NCI-H69 (cell line): ENCODE measurements at regions not wholly inside any gene's neighbourhood (a gene's known extent, or its start where the extent isn't known, plus 50 kb on each side); places are given as distances from the start of the nearest gene placed in this dataset.
A peak's percentile ranks its signal among the peaks of the same experiment; 100 is the strongest.

Experiments used
- DNase-seq: peaks from one replicate; lab custom pipeline; 2025; lab: John Stamatoyannopoulos, UW

DNA sequence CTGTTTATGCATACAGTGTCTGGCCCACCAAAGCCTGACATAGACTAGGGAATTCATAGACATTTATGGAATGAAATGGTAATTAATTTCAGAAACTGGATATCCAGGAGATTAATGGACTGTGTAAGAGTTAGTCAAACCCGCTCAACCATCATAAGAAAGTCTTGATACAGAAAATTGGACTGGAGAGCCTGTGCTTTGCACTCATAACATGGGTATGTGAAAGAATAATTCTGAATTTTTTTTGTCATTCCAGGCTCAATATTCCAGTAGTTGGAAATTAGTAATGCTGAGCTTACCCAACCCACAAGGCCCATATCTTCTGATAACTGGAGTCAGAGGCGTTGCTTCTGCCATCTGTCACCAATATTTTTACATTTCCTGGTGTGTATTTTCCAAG, 799.7 kb upstream of the IGFBP3 start:
- DNase-seq, result no peak

DNA sequence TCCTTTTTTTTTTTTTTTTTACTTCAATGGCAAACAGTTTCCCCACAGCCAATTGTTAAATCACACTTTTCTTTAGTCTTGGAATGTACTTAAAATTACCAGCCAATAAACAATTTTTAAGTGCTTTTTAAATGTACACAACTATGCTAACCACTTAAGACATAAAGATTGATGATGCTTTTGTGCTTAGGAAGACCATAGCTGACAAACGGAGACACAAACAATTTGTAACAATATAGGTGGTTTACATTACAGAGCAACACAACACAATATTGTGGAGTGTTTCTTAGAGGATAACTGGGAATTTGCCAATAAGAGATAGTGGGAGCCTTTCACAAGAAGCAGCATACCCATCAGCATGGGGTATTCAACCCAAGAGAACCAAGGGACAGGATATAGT, 798.5 kb upstream of the IGFBP3 start:
- no peak for DNase-seq

DNA sequence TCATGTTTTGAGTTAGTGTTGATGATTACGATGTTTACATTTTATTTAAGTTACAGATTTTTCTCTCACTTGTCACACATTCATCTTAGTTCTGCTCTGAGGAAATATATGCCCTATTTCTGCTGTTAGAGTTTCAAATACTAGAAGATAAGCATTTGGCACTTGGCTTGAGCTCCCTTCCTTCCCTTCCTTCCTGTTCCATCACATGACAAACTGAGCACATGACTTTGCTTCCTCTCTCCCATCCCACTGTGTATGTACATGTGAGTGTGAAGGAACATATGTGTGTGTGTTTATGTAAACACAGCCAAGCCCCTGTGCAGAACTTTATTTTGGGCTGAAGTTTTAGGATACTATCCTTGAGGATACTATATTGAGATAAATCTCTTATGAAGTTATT, 795.9 kb upstream of the IGFBP3 start:
- DNase-seq, result no peak

DNA sequence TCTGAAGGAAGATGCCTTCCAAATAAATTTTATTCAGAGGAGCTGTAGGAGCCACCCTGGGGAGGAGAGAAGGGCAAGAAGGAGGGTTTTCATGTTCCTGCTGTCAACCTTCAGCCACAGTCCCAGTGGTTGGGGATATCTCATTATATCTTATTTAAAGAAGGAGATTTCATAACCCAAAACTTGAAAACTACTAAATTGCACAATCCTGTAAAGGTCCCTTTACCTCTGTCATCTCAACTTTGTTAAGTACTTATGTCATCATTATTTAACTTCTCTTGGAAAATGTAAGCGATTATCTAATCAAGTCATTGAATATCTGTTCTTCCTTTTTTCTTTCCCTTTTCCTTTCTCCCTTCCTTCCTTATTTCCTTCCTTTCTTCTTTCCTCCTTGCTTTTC, 794.5 kb upstream of the IGFBP3 start:
- no peak for DNase-seq

DNA sequence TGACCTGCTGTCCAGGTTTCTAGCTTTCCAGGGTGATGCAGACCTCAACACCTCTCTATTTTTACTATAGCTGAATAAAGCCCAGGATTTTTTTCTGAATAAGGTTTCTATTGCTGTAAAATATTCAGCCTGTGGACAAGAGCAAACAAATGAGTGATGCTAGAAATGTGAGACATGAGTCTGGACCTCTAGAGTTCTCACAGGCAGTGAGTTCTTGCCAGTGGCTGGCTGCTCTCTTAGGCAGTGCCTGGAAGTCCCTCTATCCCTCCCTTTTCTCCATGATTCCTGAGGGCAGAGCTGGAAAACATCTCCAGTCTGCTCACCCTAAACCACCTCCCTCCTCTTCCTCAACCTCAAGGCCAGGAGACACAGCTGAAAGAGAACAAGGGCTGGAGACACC, 793.8 kb upstream of the IGFBP3 start:
- DNase-seq, result no peak

DNA sequence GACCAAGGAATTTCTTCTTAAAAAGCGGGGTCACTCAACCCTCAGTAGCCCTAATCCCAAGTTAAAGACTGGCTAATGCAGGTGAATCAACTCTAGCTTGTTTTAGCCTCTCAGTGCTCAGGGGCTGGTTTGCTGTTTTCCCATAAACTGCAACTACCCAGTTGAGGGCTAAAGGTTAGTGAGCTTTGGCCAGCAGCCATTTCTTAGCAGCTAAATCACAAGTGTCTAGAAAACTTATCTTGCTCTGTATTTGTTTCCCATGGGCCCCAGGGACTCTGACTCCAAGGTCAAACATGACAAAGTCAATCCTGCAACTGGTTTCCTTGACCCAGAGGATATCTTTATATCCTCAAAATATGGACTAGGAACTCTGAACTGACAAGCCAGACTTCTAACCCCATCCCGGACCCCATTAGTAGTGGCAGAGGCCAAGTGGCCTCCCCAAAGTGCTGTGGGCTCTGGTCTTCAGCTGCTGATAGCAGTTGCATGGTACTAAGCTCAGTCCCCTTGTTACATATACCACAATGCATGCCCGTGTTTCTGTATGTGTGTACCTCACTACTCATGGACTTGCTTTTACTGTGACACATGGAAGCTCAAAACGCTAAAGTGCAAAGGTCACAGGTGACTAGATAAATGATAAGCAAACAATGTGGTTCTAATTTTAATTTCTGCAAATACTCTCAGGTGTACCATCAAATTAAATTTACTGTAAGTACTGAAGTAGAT, 793.0 kb upstream of the IGFBP3 start:
- DNase-seq, result no peak

DNA sequence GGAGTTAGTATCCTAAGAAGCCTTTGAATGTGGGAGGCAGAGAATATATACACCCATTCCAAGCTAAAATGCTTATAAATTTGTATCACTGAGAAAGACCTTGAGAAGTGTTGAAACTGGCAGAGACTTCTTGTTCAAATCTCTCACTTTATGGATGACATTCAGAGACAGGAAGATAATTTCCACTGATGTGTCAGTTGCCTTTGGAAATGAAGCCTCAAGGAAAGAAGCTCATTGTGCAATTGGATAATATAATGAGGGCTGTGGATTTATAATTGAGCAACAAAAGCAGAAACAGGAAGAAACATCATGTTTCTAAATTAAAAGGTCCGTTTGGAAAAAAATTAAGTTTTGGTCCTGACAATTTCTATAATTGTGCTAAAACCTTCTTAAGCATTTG, 789.9 kb upstream of the IGFBP3 start:
- no peak for DNase-seq

DNA sequence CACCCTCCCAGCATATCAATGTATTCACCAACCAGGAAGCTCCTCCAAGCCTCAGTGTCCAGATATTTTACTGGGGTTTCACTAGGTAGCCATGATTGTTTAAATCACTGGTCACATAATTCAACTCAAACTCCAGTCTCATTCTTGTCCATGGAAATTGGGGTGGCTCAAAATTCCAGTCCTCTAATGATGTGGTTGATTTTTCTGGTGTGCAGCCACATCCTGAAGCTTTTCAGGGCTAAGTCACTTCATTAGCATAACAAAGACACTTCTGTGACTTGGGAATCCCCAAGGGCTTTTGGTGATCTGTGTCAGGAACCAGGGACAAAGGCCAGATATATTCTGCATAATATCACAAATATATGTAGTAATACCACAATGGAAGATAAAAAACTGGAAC, 786.9 kb upstream of the IGFBP3 start:
- DNase-seq, result peak; percentile 1

DNA sequence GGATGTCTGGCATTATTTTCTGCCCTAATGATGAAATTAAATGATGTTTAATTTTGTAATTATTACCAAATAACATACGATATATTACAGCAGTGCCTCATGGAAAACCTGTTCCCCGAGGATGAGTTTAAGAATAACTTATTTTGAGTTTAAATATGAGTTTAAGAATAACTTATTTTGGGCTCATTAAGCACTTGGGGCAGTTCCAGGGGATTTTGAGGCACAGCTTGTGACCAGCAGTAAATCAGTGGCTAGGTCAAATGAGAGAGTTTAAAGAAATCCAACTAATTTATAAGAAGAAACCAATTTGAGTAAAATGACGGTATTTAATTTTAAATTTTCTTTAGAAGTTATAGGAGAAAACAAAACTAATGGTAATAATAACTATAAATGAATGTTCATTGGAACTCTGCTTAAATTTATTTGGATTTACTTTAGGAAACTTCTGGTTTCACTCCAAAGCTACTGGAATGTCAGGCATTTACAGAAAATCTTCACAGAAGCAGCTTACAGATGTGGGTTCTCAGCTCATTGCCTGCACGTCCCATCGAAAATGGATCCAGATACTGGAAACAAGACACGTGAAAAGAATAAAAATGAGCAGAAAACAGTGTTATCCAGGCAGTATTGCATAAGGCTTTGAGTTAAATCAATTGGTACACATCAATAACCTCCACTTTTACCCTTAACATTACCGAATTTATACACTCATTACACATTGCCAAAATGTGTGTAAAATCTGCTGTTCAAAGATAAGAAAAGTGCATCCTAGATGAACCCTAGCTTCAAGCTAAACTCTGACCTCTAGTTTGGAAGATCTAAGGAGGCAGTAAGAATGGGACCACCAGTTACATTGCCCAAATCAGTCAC, 784.5 kb upstream of the IGFBP3 start:
- no peak for DNase-seq

DNA sequence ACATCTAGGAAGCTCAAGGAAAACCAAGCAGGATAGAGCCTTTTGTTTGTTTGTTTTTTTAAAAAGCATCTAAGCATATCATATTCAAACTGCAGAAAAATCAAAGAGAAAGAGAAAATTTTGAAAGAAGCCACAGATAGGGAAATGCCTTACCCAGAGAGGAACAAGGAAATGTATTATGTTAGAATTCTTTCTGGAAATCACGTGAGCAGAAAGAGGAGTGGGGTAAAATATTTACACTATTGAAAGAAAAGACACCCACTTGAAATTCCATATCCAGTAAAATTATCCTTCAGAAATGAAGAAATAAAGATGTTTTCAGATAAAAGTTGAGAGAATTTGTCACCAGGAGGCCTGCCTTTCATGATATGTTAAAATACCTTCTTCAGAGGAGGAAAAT, 775.7 kb upstream of the IGFBP3 start:
- no peak for DNase-seq

DNA sequence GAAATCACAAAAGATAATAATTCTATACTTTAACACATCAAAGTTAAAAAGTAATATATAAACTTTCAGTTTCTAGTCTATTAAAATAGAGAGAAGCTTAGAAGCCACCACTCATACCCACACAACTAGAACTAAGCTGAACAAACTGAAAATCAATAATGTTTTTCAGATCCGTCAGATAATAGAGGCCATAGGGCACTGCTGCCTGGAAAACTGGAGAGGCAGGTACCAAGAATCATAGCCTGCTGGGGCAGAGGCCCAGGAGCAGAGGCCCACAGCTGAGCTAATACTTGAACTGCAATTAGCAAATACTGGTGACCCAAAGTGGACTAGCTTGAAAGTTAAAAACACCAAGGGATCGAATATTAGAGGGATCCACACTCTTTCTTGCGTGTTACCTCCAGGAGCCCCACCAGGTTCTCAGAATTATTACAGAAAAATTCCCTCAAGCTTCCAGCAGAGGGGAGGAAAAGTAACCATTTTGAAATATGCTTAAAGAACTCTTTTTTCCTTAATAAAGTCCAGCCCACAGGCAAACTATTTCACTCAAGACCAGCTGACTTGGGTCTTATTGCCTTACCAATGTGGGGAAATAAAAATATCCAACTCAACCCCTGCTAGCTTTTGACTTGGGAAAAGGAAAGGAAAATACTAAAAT, 774.1 kb upstream of the IGFBP3 start:
- no peak for DNase-seq

DNA sequence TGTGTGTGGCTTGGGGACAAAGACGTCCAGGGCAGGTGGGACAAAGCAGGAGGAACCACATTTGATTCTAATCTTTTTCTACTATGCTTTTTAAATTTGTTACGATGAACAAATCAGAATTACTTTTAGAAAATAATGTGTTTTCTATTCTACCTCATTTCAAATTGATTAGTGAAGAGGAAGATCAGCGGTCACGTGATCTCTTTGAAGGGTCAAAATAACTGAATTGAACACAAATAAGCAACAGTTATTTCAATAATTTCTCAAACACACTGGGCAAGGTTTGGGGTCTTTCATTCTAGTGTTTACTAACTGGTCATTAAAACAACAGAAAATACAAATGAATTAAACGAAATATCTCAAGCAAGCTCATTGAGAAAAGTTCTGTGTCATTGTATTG, 773.0 kb upstream of the IGFBP3 start:
- no peak for DNase-seq

DNA sequence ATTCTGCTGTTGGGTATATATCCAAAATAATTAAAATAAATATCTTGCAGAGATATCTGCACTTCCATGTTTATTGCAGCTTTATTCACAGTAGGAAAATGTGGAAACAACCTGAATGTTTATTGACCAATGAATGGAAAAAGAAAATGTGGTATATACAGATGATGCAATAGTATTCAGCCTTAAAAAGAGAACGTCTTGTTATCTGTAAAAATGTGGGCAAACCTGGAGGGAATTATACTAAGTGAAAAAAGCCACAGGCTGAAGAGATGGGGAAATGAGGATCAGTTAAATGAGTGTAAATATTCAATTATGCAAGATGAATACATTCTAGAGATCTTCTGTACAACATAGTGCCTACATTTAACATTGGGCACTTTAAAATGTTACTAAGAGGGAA, 766.1 kb upstream of the IGFBP3 start:
- no peak for DNase-seq

DNA sequence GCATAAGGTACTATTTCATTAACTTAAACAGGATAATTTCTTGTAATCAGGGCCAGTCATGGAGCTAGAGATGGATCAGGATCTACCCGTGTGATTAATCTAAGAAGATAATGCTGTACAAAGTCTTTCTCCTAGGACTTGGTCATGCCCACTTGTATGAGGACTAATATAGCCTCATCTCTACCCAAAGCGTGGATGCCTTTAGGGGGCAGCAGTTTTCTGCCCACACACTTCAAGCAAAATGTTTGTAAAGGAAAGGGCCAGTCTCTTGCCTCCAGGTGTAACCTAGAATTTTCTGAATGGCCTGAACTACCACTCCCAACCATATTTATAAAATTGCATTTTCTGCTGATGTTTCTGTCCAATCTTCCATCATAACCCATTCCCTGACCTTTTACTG, 764.0 kb upstream of the IGFBP3 start:
- DNase-seq, result no peak

DNA sequence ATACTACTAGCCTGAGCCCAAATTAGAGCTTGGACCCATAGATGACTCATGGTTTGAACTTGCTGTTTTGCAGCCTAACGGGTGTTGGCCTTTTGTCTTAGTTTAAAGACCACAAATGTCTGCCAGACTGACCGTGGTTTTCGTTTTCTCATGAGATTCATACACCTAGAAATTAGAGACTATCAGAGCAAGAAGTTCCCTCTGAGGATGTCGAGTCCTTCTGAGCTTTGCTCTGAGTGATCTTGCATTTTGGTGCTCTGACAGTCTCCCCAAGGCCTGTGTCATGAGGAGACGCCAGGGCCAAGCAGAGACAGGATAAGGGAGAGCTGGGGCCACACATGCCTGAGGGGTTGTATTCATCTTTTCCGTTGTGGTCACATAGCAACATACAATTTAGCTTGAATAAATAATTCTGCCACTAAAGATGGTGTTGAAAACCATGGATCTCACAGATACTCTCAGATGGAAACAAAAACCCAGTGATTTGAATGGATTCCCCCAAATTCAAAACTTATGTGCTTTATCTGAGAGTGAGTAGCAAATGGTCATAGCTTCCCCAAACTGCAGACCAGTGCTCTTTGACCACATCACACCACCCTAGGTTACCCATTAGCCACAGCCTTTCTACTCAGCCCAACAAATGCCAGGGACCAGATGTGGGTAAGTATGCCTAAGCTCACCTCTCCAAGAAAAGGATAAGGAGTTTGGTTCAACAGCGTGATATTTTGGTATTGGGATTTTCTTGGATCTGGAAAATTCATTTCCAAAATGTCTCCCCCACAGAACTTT, 762.0 kb upstream of the IGFBP3 start:
- DNase-seq, result no peak

DNA sequence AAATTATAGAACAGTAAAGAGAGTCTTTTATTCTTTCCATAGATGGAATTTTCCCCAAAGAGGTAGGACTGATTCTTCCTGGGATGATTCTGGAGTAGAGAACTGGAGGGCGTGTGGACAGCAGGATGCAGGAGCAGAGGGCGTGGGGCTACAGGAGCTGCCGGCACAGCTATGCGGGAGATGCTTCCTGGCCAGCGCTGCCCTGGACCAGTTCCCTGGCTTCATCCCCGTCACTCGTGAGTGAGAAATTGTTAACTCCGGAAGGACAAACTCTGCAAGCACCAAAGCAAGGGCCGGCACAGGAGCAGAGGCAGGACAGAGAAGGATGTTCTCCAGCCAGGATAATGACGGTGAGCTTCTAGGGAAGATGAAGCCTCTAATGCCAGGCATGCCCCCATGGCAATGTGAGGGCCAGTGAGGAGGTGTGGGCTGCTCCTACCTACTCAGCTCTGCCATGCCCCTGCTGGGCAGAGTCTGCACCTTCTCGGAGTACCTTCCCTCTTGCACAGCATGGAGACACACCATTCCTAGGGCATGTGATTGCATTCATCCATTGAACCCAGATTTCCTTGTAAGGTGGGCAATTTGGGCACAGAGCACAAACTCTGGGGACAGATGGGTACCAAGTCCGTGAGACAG, 760.9 kb upstream of the IGFBP3 start:
- DNase-seq, result no peak

DNA sequence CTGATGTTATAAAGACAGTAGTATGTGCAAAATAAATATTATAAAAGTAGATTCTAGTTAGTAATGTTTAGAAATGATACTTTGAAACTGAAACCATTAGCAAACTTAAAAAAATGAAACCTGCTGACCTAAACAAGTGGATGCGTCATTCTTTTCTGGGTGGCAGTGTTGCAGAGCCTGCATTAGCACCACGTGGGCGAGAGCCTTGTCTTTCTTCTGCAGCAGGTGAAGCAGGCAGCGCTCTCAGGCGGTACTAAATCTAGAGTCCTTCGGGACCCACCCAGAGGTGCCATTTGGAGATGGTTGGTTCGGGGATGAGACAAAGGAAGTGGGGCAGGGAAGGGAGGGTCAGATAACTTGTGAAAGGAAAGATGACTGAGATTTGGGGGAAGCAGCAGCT, 759.1 kb upstream of the IGFBP3 start:
- DNase-seq, result no peak

DNA sequence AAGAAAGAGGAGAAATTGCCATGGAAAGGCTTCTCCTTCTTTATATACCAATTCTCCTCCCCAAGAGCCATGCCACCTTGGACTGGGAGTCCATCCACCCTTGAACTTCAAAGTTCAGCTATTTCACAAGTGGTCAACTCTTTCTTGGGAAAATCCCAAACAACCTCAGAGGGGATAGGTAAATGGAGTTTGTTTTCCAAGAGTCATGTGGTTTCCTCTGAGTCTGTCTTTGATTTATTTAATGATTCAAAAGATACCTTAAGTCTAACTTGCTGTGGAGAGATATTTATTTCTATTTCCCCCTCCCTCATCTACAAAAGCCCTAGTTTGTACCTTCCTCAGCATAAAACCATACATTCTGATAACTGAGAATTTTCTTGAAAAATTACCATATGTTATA, 758.6 kb upstream of the IGFBP3 start:
- DNase-seq, result no peak

DNA sequence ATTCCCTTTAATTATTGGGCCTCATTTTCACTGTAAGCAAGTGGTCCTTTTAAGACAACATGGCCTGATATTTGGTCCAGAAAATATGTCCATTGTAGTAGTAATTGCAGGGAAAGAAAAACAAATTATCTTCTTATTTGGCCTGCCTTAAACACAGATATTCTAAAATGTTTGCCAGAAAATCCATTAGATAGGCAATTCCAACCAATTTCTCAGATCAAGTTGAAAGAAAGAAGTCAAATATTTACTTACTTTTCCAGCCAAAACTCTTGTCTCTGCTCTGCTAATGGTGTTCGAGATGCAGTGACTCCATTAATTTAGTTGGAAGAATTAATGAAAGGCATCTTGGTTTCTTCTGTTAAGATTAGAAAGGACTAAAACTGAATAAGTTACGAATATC, 757.3 kb upstream of the IGFBP3 start:
- DNase-seq, result no peak

DNA sequence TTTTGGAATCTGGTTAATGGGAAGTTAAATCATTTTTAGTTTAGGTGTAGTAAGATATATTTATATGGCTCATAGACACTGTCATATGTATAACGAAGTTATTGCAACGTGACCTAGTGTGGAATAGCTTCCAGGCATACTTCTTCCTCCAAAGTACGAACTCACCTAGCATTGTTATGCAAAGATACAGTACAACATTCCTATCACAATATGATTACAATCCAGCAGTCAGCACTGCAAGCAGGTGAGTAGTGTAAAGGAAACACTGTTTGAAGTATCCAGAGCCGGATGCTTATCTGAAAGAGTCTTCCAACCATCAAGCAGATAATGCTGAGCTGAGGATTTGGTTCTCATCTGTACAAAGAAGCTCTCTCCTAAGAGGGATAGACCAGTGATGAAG, 754.4 kb upstream of the IGFBP3 start:
- no peak for DNase-seq

DNA sequence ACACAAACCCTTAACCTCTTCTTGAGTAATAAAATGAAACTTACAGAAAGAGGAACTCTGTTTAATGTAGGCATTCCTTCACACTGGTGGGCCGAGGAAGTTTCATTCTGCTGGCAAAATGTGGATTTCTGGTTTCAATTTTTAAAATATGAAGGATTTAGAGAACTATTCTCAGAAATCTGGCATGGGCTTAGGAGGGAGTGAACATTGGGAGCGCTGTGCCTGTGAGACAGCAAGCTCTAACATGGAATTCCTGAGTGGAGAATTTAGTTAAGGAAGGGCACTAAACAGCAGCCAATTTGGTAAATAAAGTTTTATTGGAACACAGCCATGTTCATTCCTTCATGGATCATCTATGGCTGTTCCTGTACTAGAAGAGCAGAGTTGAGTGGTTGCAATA, 751.8 kb upstream of the IGFBP3 start:
- DNase-seq, result no peak
